Amniotic epithelial cell (primary cell): ENCODE measurements at regions not wholly inside any gene's neighbourhood (a gene's known extent, or its start where the extent isn't known, plus 50 kb on each side); places are given as distances from the start of the nearest gene placed in this dataset.

Source experiments
- DNase-seq: peaks from one replicate; pipeline ENCODE4 v3.0.0-alpha.2; 2010; ENCODE audit warnings: low read depth

DNA sequence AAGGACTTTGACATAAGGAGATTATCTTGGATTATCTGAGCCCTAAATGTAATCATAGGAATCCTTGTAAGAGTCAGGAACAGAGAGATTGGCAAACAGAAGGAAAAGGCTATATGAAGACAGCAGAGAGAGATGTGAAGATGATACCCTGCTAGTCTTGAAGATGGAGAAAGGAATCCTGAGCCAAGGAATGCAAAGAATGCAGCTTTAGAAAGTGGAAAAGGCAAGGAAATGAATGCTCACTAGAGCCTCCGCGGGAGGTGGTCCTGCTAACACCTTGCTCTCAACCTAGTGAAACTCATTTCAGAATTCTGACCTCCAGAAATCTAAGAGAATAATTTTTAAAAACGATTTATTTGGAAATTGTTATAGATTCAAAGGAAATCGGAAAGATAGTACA lies 117.1 kb downstream of the TBXT start:
- no peak for DNase-seq

DNA sequence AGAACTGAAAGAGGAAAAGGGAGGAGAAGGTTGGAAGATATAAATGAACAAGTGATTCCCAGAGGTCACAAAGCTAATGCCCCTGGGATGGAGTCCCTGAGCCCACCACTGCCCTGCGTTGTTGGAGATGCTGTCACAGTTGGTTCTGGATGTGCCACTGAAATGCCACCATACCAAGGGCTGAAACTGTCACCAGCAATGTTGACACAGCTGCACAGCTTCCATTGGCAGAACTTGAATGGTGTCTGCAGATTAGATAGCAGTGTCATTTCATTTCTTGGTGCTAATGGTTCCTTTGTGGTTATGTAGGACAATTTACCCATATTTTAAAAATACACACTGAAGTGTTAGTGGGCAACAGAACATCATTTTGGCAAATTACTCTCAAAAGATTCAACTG lies 120.7 kb downstream of the TBXT start:
- DNase-seq = no peak

DNA sequence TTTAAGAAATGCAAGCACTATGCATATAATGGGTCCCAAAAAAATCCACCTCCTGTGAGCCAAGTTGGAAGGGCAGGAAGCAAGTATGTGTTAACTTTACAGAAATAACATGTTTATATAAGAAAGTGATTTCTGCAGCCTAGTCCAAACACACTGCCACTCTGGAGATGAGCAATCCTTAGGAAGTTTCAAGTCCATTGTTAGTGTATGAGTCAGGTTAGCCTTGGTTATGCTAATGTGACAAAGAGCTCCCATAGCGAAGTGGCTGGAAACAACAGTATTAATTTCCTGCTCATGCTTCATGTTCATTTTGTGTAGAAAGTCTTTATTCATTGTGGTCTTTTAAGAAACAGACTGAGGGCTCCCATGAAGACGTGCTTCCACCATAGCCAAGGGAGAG lies 121.4 kb downstream of the TBXT start:
- DNase-seq = peak; percentile 96

DNA sequence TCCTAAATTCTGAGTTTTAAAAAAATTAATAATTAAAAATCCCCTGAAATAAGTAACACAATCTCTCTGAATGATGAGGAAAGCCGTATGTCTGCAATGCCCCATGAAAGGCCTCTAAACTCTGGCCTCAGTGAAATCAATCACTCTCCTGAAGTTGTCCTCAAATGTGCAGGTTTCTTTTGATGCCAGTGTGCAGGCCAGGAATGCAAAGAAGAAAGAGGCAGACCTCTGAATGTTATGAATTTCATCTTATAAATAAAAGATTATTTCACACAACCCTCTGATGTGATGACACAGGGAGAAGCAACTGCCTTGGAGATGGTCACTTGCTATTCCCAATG lies 121.8 kb downstream of the TBXT start:
- no peak for DNase-seq

DNA sequence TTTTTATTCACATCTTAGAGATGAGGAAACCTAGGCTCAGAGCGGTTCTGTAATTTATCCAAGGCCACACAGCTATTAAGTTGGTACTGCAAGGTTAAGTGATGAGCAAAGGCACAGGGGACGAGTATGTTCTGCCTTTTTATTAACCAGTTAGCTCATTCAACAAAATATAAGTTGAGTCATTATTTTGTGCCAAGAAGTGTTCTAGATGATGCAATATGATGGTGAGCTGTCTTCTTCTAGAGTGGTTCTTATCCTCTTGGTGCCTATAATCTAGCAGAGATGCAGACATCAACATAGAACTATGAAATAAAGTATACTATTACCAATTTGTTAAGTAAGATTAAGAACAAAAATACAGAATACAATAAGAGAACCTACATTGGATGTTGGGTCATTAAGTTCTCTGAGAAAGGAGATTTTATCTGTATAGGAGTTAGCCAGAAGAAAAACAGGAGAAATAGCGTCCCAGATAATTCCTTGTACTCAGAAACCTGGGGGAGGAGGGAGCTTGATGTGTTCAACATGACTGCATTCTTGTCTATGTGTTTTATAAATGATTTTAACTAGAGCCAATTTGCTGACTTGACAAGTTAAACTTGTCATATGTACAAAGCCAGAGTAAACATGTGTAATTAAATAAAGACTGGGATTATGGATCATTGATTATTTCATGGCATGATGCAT lies 122.3 kb downstream of the TBXT start:
- DNase-seq = peak; percentile 64

DNA sequence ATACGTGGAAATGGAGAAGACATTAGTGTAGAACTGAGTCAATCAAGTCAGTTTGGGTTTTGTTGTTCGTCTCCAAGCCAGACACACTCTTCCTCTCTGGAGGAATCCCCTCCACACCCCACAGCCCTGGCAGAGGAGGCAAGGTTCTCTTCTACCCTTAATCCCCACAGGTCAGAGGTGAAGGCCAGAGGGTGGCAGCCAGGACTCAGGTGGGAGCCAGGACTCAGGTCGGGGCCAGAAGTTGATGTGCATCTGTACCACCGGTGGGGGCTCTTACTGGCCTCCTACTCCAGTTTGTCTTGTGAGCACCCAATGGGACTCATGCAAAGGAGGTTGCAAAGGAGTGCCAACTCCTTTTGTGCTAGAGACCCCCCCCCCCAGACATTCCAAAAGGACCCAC lies 126.4 kb downstream of the TBXT start:
- no peak for DNase-seq

DNA sequence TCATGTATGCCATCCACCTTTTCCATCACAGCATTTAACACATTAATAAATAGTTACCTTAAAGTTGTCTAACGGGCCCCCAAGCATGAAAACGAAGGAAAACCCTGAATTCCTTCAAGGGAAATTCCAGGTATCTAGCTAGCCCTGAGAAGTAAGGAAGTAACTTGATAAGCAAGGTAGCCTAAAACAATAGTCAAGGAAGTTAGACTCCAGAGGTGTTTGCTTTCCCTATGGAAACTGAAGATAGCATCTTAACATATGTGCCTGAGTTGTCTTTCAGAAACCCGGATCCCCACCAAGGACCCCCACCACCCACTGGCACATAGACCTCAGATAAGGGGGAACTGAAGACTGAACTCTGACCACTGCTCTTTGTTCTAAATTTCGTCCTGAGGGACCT lies 127.4 kb downstream of the TBXT start:
- no peak for DNase-seq

DNA sequence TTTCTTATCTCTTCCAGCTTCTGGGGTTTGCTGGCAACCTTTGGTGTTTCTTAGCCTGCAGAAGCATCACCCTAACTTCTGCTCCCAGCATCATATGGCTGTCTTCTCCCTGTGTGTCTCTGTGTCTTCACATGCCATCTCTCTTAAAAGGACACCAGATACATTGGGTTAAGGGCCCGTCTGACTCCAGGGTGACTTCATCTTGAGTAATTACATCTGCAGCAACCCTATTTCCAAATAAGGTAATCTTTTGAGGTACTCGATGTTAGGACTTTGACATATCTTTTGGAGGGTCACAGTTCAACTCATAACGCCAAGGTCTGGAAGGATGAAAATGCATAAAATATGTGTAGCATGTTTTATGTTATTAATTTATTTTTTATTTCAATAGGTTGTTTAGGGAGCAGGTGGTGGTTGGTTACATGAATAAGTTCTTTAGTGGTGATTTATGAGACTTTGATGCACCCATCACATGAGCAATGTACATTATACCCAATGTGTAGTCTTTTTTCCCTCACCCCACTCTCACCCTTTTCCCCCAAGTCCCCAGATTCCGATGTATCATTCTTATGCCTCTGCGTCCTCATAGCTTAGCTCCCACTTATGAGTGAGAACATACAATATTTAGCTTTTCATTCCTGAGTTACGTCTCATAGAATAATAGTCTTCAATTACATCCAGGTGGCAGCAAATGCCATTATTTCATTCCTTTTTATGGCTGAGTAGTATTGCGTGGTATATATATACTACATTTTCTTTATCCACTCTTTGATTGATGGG lies 131.1 kb downstream of the TBXT start:
- no peak for DNase-seq

DNA sequence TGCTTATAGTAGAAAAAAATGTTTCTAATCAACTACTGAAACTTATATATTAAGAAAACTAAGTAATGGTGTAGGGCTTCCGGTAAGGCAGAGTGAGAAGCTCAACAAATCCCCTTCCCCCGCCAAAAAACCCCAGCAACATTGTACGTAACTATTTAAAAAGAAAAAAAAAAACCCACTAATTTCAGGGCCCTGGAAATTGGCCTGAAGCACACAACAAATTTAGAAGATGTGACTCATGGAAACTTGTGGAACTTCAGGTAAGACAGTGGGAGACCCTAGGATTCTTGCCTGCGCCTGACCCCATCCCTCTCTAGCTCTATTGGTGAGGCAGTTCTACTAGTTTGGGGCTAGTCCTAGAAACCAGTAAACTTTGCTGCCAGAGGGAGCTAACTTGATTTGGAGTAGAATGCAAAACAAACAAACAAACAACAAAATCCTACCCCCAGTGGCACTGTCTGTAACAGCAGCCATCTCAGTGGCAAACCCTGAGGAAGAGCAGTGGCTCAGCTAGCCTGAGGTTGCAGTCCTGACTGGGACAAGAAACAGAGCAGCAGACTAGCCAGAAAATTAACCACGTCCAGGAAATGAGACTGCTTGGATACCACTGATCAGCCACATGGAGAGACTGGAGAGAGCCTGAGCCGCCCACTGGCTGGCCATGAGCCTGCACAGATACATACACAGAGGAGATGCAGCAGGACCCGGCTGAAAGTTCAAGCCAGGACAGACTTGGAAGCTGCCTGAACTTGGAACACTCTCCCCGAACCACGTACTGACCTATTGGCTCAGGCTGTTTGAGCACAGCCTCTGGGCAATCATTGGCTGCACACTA lies 135.1 kb downstream of the TBXT start:
- peak; percentile 94 for DNase-seq

DNA sequence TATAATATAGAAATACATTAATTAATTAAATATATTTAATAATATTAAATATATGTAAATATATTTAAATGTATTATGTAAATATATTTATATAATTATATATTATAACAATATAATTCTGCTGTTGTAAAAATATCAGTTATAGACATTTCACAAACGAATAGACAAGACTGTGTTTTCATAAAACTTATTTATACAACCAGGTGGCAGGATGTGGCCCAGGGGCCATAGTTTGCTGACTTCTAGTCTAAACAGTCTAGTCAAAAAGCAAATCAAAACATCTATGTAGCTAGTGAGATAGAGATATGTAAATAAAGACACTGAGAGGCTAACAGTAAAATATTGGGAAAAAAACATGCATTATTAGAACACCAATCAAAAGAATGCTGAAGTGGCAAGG lies 136.4 kb downstream of the TBXT start:
- DNase-seq = no peak

DNA sequence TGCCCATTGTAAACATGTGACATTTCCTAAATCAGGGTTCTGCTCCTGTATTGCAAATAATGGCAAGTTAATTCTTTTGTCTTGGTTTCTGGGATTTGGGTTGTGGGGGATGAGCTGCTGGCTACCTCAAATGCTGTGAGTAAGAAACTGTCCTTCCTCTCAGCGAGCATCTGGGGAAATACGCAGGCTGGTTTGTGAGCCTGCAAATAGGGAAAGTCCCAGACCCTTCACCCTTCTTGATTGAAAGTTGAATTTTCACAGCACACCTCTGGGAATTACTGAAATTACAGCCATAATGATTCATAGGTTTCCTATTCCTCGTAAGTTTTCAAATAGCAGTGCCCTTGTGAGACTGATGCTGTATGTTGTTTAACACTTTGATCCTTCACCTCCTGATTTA lies 138.1 kb downstream of the TBXT start:
- DNase-seq = peak; percentile 50

DNA sequence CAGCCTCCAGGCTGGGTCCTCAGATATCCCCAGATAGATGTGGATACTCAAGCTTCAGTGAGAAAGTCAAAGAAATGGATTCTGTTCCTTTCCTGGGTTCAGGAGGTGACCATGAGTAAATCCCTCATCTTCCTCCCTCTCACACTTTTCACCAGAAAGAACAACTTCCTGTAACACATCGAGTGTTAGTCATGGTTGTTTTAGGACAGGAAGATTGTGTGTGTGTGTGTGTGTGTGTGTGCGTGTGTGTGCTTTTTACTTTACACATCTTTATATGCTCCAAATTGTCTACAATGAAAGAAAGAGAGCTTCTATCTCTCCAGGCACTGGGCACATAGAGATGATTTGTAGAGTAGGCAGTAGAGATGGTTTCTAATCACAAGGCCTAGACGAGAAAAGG lies 139.9 kb downstream of the TBXT start:
- peak; percentile 29 for DNase-seq

DNA sequence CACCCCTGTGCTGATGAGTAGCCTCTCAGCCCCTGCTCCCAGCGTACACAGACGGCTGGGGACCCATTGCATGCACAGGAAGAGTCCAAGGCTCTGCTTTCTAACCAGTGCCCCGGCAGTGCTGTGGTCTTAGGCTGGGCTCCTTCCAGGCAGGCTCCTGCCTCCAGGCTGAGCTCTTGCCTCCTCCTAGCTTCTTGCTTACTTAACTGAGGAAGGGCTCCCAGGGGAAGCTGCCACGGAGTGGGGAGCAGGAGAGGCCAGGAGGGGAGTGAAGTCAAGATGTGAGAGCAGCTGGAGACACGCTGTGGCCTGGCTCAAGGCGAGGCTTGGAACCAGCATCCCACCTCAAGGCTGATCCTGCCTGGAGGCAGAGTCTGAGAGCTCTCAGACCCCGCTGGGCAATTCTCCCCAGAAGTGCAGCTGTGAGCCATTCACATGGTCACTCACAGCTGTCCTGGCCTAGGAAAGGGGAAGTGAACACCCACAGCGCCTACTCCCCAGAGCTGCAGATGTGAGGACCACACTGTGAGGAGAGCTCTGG lies 141.0 kb downstream of the TBXT start:
- no peak for DNase-seq

DNA sequence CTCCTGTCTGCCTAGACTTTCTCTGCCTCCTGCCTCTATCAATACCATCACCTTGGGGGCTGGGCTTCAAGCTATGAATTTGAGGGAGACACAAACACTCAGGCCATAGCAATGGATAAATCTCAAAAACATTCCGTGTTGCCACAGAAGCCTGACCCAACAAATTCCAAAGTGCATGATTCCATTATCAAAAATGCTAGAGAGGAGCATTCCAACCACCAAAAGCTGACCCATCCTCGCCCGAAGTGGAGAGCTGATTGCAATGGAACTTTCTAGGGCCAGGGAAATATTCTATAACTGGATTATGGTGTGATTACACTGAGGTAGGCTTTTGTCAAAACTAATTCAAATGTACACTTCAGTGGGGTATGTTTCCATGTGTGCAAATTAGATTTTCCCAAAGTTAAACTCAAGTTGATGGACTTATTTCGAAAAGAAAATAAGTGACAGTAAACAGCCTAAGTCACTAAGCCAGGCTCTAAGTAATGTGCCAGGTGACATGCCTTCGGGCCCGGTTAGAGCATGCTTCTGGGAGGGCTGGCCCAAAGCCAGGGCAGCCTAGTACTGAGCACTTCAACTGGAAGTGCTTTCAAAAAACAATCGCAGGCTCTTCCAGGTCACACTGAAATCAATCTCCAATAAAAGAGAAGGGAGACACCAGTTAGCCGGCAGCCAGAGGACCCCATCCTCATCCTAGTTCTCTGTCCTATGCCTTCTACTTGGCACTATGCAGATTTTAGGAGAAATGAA lies 142.3 kb downstream of the TBXT start:
- DNase-seq = peak; percentile 90

DNA sequence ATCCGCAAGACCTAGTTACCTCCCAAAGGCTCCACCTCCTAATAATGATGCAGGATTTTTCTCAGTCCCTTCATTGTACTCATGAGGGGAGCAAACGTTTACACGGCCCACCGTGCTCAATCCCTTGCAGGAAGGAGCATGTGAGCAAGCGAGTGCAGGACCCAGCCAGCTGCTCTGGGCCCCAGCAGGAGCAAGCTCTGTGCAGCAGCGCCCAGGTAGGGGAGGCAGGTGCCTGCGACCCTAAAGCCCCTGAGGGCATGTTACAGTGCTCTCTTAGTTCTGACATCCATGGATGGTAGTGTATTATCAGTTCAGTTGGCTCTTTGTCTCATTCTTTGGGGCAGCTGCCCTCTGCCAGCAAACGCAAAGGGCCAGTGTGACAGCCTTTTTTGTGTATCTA lies 143.4 kb downstream of the TBXT start:
- DNase-seq = no peak

DNA sequence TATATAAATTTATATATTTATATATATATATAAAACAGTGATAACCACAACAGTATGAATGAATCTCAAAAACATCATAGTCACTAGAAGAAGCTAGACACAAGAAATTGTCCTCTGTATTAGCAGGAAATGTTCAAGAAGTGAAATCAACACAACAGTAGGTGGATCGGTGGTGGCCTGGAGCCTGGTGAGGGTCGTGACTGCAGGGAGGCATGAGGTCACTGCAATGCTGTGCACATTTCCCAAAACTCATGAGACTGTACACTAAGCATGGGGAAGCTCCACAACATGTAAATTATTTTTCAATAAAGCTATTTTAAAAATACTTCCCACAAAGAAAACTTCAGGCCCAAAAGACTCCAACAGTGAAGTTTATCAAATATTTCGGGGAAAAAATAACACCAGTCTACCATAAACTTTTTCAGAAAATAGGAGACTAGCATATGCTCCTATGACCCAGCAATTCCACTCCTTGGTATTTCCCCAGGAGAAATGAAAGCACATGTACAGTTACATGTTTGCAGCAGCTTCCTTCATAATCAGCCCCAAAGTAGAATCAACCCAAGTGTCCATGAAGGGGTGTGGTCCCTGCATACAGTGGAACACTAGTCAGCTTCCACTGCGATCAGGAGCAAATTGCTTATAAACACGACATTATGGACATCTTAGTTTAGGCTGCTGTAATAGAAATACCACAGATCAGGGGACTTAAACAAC lies 144.2 kb downstream of the TBXT start:
- DNase-seq = no peak

DNA sequence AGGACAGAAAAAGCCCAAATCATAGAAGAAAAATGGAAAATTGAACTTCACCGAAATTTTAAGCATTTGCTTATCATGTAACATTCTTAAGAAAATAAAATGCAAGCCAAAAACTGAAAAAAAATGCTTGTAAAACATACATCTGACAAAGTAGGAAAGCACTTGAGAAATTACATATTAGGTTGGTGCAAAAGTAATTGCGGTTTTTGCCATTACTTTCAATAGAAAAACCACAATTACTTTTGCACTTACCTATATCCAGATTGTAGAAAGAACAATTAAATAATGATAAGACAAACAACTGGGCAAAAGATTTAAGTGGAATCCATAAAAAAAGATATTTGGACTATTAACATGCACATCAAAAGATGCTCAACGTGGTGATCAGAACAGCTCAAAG lies 146.2 kb downstream of the TBXT start:
- DNase-seq = no peak

DNA sequence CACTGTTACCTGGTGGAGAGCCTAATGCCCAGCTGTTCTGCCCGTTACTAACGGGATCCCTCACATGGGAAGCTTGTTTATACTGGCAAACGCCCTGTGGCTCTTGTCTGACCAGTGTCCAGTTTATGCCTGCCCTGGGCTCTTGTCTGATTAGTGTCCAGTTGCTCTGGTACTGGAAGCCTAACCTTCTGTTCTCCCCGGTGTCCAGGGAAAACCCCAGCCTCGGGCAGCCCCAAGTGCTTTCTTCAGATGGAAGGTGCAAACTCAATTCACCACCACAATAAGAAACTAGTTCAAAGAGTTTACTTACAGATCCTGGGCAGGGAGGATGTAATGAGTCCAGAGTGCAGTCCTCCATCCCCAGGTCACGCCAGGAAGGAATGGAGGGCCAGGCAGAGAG lies 148.4 kb downstream of the TBXT start:
- DNase-seq = no peak

DNA sequence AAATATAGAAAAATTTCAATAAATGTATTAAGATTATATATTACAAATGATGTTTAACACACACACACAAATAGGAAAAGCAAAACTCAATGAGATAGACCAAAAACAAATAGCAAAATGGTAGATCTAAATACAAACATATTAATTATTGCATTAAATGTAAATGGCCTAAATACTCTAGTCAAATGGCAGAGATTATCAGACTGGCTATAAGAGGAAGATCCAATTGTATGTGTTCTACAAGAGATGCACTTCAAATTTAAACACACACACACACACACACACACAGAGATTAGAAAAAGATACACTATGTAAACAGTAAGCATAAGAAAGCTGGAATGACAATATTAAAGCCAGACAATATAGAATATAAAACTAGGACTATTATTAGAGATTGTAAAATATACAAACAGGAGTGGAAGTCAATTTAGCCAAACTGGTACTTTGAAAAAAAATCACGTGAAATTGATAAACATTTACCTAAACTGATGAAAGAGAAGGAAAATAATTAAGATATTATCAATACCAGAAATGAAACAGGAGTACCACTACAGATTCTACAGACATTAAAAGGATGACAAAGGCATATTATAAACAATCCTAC lies 150.5 kb downstream of the TBXT start:
- DNase-seq = no peak

DNA sequence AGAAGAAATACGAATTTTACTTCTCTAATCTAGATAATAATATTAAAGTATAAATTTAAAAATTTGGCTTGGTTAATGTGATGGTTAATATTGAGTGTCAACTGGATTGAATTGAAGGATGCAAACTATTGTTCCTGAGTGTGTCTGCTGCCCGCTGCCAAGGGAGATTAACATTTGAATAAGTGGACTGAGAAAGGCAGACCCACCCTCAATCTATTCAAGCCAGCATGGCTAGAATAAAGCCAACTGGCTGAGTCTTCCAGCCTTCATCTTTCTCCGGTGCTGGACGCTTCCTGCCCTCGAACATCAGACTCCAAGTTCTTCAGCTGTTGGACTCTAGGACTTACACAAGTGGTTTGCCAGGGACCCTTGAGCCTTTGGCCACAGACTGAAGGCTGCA lies 152.7 kb downstream of the TBXT start:
- DNase-seq = no peak
